CD4-positive, alpha-beta T cell treated with Interleukin-17A for 1 hour (primary cell): ENCODE measurements at regions not wholly inside any gene's neighbourhood (a gene's known extent, or its start where the extent isn't known, plus 50 kb on each side); places are given as distances from the start of the nearest gene placed in this dataset.
"Not testable (repeated sequence)": the region's sequence is repeated elsewhere in the genome, so short reads cannot be mapped to it uniquely, and the experiment has no call there.

ENCODE experiments used
- DNase-seq: peaks from one replicate; pipeline ENCODE4 v3.0.0-alpha.2; 2020

DNA sequence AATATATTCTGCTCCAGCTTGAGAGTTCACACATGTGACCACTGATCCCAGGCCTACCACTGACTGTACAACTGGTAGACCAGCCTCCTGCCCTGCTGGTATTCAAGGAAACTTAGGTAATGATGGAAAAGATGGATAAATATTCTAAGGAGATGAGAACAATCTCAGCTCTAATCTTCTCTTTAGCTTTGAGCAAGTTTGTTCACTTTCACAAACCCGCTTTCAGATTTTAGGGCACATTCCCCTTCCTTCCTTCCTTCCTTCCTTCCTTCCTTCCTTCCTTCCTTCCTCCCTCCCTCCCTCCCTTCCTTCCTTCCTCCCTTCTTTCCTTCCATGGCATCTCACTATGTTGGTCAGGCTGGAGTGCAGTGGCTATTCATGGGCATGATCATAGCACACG, 88.2 kb upstream of the PHACTR1 start:
- no peak for DNase-seq

DNA sequence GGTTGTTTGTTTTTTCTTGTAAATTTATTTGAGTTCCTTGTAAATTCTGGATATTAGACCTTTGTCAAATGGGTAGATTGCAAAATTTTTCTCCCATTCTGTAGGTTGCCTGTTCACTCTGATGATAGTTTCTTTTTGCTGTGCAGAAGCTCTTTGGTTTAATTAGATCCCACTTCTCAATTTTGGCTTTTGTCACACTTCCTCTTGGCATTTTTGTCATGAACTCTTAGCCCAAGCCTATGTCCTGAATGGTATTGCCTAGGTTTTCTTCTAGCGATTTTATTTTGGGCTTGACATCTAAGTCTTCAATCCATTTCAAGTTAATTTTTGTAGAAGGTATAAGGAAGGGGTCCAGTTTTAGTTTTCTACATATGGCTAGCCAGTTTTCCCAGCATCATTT, 82.8 kb upstream of the PHACTR1 start:
- not testable (repeated sequence) for DNase-seq

DNA sequence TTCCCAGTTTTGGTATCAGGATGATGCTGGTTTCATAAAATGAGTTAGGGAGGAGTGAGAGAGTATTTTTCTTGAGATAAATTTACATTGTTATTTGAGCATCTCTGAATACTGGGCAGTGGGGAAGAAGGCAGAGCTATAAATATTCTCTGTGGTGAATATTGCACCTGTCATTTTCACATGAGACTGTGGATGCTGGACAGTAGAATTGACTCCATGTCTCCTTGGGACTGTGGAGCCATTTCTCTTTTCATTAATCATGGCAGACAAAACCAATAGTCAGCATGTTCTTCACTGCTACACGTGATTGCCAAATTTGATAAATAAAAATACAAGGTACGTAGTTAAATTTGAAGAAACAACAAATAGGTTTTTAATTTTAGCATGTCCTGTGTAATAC, 81.2 kb upstream of the PHACTR1 start:
- DNase-seq = no peak

DNA sequence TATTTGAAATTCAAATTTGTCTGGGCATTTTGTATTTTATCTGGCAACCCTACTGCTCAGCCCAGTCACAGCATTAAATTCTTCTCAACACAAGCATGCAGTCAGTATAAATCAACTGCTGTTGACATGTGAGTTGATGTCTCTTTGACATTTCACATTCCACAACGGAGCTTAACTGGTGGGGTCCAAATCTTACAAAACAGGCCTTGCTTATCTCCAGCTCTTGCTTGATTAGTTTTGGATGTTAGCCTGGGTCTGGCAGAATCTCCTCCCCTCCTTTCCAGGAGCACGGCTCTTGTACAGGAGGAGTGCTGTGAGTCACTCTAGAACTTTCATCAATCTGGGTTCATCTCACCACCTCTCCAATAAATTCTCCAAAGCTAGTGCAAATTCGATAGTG, 80.8 kb upstream of the PHACTR1 start:
- no peak for DNase-seq

DNA sequence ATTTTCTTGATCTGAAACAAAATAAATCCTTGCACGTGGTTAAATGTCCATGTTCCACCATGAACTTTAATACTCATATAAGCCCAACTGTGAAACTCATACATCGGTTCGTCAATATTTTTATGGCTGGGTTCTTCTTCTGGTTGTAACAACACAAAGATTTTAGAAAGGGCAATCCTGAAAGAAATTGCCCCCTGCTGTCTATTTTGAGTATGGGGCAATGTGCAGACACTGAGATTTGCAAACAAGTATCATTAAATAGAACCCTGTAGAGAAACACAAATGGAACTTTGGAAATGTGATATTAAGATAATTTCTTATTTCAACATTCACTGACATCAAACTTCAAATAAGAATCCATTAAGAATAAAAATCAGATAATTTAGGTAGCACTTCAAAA, 80.2 kb upstream of the PHACTR1 start:
- no peak for DNase-seq

DNA sequence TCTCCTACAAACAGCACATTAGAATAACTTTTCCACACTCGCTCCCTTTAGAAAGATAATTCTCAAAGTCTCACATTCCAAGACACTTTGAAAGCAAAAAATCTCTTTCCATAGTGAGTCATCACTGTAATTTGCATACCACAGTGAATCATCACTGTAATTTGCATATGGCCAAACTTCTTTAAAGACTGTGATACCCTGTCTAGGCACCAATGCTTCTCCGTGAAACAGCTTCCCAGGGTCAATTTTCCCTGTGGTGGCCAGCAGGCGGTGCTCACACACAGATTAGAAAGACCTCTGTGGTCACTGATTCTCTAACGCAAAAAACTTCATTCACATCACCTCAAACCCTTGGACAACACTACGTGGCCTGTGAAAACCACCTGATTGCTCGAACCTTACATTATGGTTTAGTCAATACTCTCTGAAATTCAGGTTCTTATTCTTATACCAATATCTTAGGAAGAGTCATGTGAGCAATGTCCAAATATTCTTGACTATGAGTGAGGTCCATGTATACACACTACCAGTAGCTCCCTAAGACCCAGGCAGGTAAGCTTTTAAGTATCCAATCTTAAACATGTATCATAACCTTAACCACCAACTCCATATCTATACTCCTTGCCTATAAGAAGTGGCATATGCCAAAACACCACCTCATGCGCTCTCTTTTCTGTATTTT, 78.5 kb upstream of the PHACTR1 start:
- DNase-seq = peak; percentile 19

DNA sequence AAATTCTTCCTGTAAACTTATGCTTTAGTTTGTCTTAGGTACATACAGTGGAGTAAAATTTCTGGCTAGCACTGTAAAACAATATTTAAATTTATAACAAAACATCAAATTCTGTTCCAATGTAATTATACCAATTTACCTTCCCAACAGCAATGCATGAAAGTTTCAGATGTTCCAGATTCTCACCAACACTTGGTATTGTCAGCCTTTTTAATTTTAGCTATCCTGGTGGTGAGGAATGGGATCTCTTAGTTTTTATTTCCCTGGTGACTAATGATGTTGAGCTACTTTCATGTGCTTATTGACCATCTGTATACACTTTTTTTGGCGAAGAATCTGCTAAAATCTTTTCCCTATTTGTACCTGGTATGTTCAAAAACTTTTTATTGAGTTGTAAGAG, 76.1 kb upstream of the PHACTR1 start:
- DNase-seq = no peak

DNA sequence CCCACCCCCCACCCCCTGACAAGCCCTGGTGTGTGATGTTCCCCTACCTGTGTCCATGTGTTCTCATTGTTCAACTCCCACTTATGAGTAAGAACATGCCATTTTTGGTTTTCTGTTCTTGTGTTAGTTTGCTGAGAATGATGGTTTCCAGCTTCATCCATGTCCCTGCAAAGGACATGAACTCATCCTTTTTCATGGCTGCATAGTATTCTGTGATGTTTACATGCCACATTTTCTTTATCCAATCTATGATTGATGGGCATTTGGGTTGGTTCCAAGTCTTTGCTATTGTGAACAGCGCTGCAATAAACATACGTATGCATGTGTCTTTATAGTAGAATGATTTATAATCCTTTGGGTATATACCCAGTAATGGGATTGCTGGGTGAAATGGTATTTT, 74.8 kb upstream of the PHACTR1 start:
- DNase-seq = not testable (repeated sequence)

DNA sequence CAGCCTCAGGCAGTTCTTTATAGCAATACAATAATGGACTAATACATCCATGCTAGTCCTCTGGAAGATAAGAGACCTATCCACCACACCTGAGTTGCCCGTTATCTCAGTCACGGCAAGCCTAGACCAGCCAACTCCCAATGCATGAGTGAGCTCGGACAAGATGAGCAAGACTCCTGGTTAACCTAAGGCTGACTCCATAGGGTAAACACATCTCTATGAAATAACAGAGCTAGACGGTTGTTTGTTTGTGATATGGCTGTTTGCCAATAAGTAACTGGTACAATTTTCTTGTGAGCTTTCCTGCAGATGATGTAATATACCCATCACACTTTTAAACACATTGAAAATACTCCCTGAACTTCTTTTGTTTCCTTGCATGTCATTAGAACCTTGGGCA, 70.6 kb upstream of the PHACTR1 start:
- no peak for DNase-seq

DNA sequence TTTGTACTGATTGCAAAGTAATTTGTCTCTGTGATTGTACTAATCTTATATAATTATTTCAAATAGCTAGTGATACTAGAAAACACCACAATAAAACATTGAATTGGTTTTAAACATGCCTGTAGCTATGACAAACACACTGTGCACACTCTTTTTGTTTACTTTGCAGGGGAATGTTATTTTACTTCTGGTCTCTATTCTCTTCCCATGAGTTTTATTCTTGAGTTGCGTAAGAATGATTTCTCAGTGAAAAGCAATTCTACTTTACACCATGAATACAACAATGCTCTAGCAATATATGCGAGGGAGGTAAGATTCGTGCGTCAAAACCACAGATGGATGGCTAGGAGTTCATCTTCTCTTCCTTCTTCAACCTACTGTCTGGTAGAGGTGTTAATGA, 68.4 kb upstream of the PHACTR1 start:
- no peak for DNase-seq

DNA sequence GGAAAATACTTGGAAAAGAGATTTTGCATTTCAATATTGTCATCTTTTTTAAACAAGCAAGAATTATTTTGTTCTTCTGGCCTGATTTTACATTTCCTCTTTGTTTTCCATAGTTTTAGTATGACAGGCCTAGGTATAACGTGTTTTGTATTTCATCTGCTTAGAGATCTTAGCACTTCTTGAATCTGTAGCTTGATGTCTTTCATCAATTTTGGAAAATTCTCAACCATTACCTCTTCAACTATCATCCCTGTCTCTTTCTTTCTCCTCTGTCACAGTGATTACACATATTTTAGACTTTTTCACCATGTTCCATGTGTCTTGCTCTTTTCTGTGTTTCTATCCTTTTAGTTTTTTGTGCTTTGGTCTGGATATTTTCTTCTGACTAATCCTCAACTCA, 67.2 kb upstream of the PHACTR1 start:
- DNase-seq = no peak

DNA sequence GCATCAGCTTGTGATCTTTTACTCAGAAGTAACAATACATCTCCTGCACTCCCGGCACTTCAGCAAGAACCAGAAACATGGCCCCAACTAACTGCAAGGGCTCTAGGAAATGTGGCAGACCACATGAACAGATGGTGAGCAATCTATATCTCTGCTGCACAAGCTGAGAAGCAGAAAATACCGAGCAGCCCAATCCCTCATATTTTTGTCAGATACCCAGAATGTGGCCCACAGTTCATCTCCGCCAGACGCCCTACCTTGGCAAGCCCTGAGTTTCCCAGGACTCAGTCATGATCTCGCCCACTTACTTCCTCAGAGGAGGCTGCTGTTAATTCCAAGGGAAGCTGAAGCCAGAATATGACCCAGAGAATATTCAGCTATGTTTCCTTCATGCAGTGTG, 63.1 kb upstream of the PHACTR1 start:
- no peak for DNase-seq

DNA sequence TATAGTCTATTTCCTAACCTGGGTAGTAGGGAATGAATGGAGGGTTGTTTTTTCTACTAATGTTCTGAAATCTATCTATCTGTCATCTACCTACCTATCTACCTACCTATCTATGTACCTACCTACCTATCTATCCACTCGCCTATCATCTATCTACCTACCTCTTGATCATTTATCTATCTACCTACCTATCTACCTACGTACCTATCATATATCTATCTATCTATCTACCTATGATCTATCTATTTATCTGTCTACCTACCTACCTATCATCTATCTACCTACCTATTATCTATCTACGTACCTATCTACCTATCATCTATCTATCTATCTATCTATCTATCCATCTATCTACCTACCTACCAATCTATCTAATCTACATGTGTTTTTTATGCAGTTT, 62.5 kb upstream of the PHACTR1 start:
- DNase-seq = no peak

DNA sequence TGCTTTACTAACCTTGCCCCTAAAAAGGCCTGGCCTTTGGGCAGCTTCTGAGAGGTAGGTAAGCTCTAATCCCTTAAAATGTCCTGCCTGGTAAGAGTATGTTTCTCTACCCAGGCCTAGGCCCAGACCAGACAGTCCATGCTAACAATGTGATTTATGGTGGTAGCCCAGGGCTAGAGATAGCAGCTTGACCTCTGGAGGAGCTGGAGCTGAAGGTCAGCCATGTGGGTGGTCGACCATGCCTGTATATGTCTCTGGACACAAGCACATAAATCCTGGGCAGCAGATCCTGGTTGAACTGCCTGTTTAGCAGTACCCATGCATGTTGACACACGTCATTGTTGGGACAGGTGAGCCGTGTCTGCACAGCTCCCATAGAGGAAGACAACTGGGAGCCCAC, 62.1 kb upstream of the PHACTR1 start:
- DNase-seq = no peak

DNA sequence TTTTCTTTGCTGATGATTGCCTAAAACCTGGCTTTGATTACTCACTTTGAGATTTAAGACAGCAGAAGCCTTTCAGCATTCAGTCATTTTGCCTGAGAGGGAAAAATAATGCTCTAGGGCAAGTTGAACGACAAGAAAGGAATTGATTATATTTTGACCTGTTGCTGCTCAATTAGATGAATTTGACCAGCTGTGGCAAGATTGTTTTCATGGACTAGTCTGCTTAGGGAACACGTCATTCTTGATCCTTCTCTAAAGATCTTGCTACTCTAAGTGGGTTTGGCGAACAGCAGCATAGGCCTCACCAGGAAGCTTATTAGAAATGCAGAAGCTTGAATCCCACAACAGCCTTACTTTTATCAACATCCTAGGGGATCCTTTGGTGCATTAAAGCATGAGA, 59.7 kb upstream of the PHACTR1 start:
- no peak for DNase-seq

DNA sequence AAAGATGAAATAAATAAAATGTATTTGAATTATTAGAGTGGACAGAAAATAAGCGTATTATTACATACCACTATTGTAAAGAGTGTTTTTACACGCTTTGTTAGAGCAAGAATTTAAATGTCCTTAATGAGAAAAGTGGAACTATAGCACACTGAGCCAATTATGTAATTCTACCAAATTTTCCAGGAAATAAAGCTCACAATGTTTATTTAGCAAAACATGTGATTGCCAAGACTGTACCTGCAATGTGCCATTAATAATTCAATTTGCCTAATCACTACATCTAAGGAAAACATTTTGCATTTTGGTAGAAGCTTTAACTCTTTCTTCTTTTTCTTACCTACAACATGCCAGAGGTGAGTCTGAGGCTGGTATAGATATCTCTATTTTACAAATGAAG, 58.7 kb upstream of the PHACTR1 start:
- no peak for DNase-seq

DNA sequence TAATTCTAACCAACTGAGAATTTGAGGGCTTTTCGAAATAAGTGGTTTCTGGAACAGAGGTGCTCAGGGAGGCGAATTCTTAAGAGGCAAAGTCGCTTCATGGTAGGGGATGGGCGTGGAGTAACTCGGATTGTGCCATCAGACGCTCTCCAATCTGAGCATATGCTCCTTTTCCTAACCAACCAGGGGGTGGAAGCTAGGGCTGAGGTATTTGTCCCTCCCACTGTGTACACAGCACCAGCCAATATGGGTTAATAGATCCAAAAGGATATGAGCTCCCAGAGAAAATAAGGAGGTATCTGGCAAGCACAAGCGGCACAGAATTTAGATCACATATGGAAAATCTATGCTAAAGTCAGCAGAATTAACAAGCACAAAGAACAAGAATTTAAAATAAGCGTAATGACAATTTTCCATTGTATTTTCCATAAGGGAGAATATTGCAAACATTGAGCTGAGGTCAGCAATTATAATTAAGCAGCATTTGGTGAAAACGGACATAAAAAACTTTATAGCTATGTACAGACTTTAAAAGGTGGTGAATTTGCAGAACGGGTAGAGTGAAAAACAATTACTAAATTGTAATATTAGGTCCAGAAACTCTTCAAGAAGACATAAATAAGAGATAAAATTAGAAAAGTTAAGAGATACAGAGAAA, 55.0 kb upstream of the PHACTR1 start:
- DNase-seq = no peak
